ENCODE measurements at regions not wholly inside any gene's neighbourhood (a gene's known extent, or its start where the extent isn't known, plus 50 kb on each side); places are given as distances from the start of the nearest gene placed in this dataset.
"Not testable (repeated sequence)": the region's sequence is repeated elsewhere in the genome, so short reads cannot be mapped to it uniquely, and the experiment has no call there.

DNA sequence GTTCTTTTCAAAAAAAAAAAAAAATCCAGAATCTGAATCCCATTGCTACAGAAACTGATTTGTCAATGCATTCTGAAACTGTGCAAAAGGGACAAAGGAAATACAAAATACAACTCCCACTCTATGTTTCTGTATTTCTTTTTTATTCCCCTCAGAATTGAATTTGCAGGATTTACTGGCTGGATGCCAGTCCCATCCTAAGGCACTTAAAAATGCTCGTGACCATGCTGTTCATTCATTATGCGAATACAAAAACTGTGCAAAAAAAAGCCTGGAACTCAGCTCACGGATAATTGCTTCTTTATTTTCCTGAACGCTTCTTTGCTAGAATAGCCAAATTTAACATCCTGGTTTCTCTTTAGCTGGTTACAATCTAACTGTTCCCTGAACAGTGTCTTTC, 413.3 kb downstream of the PRIM2 start:
- TF ChIP-seq, protein P1, sequence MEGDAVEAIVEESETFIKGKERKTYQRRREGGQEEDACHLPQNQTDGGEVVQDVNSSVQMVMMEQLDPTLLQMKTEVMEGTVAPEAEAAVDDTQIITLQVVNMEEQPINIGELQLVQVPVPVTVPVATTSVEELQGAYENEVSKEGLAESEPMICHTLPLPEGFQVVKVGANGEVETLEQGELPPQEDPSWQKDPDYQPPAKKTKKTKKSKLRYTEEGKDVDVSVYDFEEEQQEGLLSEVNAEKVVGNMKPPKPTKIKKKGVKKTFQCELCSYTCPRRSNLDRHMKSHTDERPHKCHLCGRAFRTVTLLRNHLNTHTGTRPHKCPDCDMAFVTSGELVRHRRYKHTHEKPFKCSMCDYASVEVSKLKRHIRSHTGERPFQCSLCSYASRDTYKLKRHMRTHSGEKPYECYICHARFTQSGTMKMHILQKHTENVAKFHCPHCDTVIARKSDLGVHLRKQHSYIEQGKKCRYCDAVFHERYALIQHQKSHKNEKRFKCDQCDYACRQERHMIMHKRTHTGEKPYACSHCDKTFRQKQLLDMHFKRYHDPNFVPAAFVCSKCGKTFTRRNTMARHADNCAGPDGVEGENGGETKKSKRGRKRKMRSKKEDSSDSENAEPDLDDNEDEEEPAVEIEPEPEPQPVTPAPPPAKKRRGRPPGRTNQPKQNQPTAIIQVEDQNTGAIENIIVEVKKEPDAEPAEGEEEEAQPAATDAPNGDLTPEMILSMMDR (conservative IDR thresholded peaks at IDR 0.05; ENCODE audit: low read depth, low read length), result not testable (repeated sequence)
- TF ChIP-seq EZH2 (IDR thresholded peaks at IDR 0.05; ENCODE audit: low read length, unreplicated experiment); EZH2phosphoT487 (IDR thresholded peaks at IDR 0.05; ENCODE audit: borderline replicate concordance, low read length): not testable (repeated sequence)
